NCI-H2081 (cell line): ENCODE measurements at regions not wholly inside any gene's neighbourhood (a gene's known extent, or its start where the extent isn't known, plus 50 kb on each side); places are given as distances from the start of the nearest gene placed in this dataset.

ENCODE experiments used
- DNase-seq, 2 experiments: peaks; one replicate each; lab custom pipeline; 2025; lab: John Stamatoyannopoulos, UW

GRCh38 chr21:35896060-35896459 is 164.3 kb downstream of the SETD4 start:
- no peak for DNase-seq

GRCh38 chr21:35895598-35895997 is 164.7 kb downstream of the SETD4 start:
- no peak for DNase-seq

- DNase-seq: no peak
These were observed 167.2 kb downstream of the SETD4 start for GRCh38 chr21:35893156-35893555.

GRCh38 chr21:35886887-35887286 is 173.4 kb downstream of the SETD4 start:
- no peak for DNase-seq

GRCh38 chr21:35885942-35886541 is 174.3 kb downstream of the SETD4 start:
- no peak for DNase-seq

- no peak for DNase-seq
These were observed 177.5 kb downstream of the SETD4 start for GRCh38 chr21:35882791-35883240.

- no peak for DNase-seq
These were observed 186.9 kb downstream of the SETD4 start for GRCh38 chr21:35873441-35873840.

GRCh38 chr21:35871906-35872305 is 188.4 kb downstream of the SETD4 start:
- no peak for DNase-seq

GRCh38 chr21:35868869-35869223 is 191.5 kb downstream of the SETD4 start:
- no peak for DNase-seq

- no peak for DNase-seq
These were observed 192.1 kb downstream of the SETD4 start for GRCh38 chr21:35868005-35868868.

- DNase-seq: no peak
These were observed 196.3 kb downstream of the SETD4 start for GRCh38 chr21:35864039-35864438.

GRCh38 chr21:35862969-35863368 is 197.4 kb downstream of the SETD4 start:
- no peak for DNase-seq

GRCh38 chr21:35861661-35862060 is 198.7 kb downstream of the SETD4 start:
- DNase-seq: peak; percentile 43 to 87

GRCh38 chr21:35860189-35860869 is 200.0 kb downstream of the SETD4 start:
- DNase-seq: no peak

GRCh38 chr21:35859677-35860076 is 200.6 kb downstream of the SETD4 start:
- DNase-seq: no peak

- no peak for DNase-seq
These were observed 203.2 kb downstream of the SETD4 start for GRCh38 chr21:35857095-35857494.

GRCh38 chr21:35855484-35855883 is 204.8 kb downstream of the SETD4 start:
- DNase-seq: no peak

GRCh38 chr21:35854281-35854680 is 206.0 kb downstream of the SETD4 start:
- DNase-seq: no peak

GRCh38 chr21:35853321-35854239 is 206.7 kb downstream of the SETD4 start:
- DNase-seq: no peak

GRCh38 chr21:35852820-35853219 is 207.5 kb downstream of the SETD4 start:
- DNase-seq: no peak

GRCh38 chr21:35850542-35851103 is 209.7 kb downstream of the SETD4 start:
- no peak for DNase-seq

- no peak for DNase-seq
These were observed 210.3 kb downstream of the SETD4 start for GRCh38 chr21:35850029-35850428.
